KOPT-K1 (cell line): ENCODE measurements at regions not wholly inside any gene's neighbourhood (a gene's known extent, or its start where the extent isn't known, plus 50 kb on each side); places are given as distances from the start of the nearest gene placed in this dataset.

Experiments used
- H3K27ac ChIP-seq: fragments of 200-600 bp; sonication (generic); 2 replicates; pipeline ENCODE4 v1.5.1; 2016; ENCODE audit warnings: antibody characterized with exemption, mild to moderate bottlenecking, low read depth, low read length; ENCODE audit not compliant: poor library complexity, severe bottlenecking
- H3K36me3 ChIP-seq: fragments of 200-600 bp; sonication (generic); 2 replicates; pipeline ENCODE4 v1.5.1; 2017; ENCODE audit warnings: antibody characterized with exemption, mild to moderate bottlenecking, low read length, moderate library complexity; ENCODE audit not compliant: insufficient read depth
- H3K9me3 ChIP-seq: fragments of 200-600 bp; sonication (generic); 2 replicates; pipeline ENCODE4 v1.5.1; 2017; ENCODE audit warnings: antibody characterized with exemption, low read length, mild to moderate bottlenecking; ENCODE audit not compliant: insufficient read depth, poor library complexity, severe bottlenecking

- peak overlapping the region; percentile 25 for H3K27ac ChIP-seq
- H3K36me3 ChIP-seq, result no peaks in the 10 kb centered on the region
- H3K9me3 ChIP-seq, result peaks cover 2% of the 10 kb centered on the region
Measured at GRCh38 chr1:108057541-108057940, 92.6 kb upstream of the VAV3 start.

- H3K27ac ChIP-seq, result no peak overlapping the region
- no peaks in the 10 kb centered on the region for H3K36me3 ChIP-seq
- no peaks in the 10 kb centered on the region for H3K9me3 ChIP-seq
Measured at GRCh38 chr1:108056436-108056990, 91.5 kb upstream of the VAV3 start.

GRCh38 chr1:108055387-108055786 is 90.4 kb upstream of the VAV3 start:
- no peak overlapping the region for H3K27ac ChIP-seq
- no peaks in the 10 kb centered on the region for H3K9me3 ChIP-seq
- no peaks in the 10 kb centered on the region for H3K36me3 ChIP-seq

GRCh38 chr1:108054396-108054795 is 89.4 kb upstream of the VAV3 start:
- Histone ChIP-seq H3K36me3 (no peaks in the 10 kb centered on the region), H3K9me3 (no peaks in the 10 kb centered on the region), H3K27ac (no peak overlapping the region)

- no peak overlapping the region for H3K27ac ChIP-seq
- no peaks in the 10 kb centered on the region for H3K36me3 ChIP-seq
Measured at GRCh38 chr1:108053270-108054013, 88.5 kb upstream of the VAV3 start.

GRCh38 chr1:108051631-108052377 is 86.8 kb upstream of the VAV3 start:
- Histone ChIP-seq H3K9me3 (peaks cover 6% of the 10 kb centered on the region), H3K36me3 (no peaks in the 10 kb centered on the region), H3K27ac (peak overlapping the region; percentile 93)

More at GRCh38 chr1:108053270-108054013, 88.5 kb upstream of the VAV3 start:
- H3K9me3 ChIP-seq, result peaks cover 4% of the 10 kb centered on the region

- no peaks in the 10 kb centered on the region for H3K36me3 ChIP-seq
- H3K9me3 ChIP-seq, result peaks cover 6% of the 10 kb centered on the region
- H3K27ac ChIP-seq, result peak overlapping the region; percentile 93
Measured at GRCh38 chr1:108050911-108051629, 86.1 kb upstream of the VAV3 start.

- Histone ChIP-seq H3K27ac (peak overlapping the region; percentile 93), H3K36me3 (no peaks in the 10 kb centered on the region), H3K9me3 (peaks cover 6% of the 10 kb centered on the region)
Measured at GRCh38 chr1:108050158-108050557, 85.2 kb upstream of the VAV3 start.

- Histone ChIP-seq H3K36me3 (no peaks in the 10 kb centered on the region), H3K27ac (peak overlapping the region; percentile 93), H3K9me3 (peaks cover 6% of the 10 kb centered on the region)
Measured at GRCh38 chr1:108049178-108049819, 84.3 kb upstream of the VAV3 start.

- Histone ChIP-seq H3K9me3 (peaks cover 6% of the 10 kb centered on the region), H3K36me3 (no peaks in the 10 kb centered on the region), H3K27ac (peak overlapping the region; percentile 93)
Measured at GRCh38 chr1:108048301-108049177, 83.6 kb upstream of the VAV3 start.

- Histone ChIP-seq H3K36me3 (no peaks in the 10 kb centered on the region), H3K27ac (no peak overlapping the region), H3K9me3 (peaks cover 6% of the 10 kb centered on the region)
Measured at GRCh38 chr1:108047085-108047484, 82.1 kb upstream of the VAV3 start.

GRCh38 chr1:108046026-108046425 is 81.0 kb upstream of the VAV3 start:
- Histone ChIP-seq H3K27ac (no peak overlapping the region), H3K36me3 (no peaks in the 10 kb centered on the region), H3K9me3 (peaks cover 6% of the 10 kb centered on the region)

- peaks cover 6% of the 10 kb centered on the region for H3K9me3 ChIP-seq
- H3K36me3 ChIP-seq, result no peaks in the 10 kb centered on the region
- no peak overlapping the region for H3K27ac ChIP-seq
Measured at GRCh38 chr1:108045460-108045859, 80.5 kb upstream of the VAV3 start.

GRCh38 chr1:108044318-108044717 is 79.3 kb upstream of the VAV3 start:
- H3K27ac ChIP-seq, result peak overlapping the region; percentile 50
- no peaks in the 10 kb centered on the region for H3K36me3 ChIP-seq
- peaks cover 6% of the 10 kb centered on the region for H3K9me3 ChIP-seq
